ENCODE measurements at regions not wholly inside any gene's neighbourhood (a gene's known extent, or its start where the extent isn't known, plus 50 kb on each side); places are given as distances from the start of the nearest gene placed in this dataset.

GRCh38 chrX:28312965-28313364 is 274.3 kb upstream of the IL1RAPL1 start:
- no peak overlapping the region for H3K9ac ChIP-seq (ENCODE audit: low read length)
- no peak overlapping the region for H3K4me3 ChIP-seq (ENCODE audit: insufficient read depth, low read depth, low read length)
- H2AFZ ChIP-seq (ENCODE audit: low read depth, low read length) = no peak overlapping the region
- DNase-seq (ENCODE audit: low read depth) (no peak), FAIRE-seq (peak; percentile 91)
- TF ChIP-seq EZH2 (IDR thresholded peaks at IDR 0.05; ENCODE audit: insufficient read depth, low read length) (no peak), CTCF (IDR thresholded peaks at IDR 0.05; ENCODE audit: insufficient read depth, low read depth, low read length) (no peak)
- no peaks in the 10 kb centered on the region for H3K9me3 ChIP-seq (ENCODE audit: insufficient read depth, low read depth, low read length)
- Mint-ChIP-seq H3K4me1 (ENCODE audit: low read depth, unreplicated experiment) (no peaks in the 10 kb centered on the region), H3K36me3 (ENCODE audit: low read depth, unreplicated experiment) (no peaks in the 10 kb centered on the region), H3K4me3 (ENCODE audit: unreplicated experiment) (no peak overlapping the region), H3K27me3 (ENCODE audit: low read depth, unreplicated experiment) (no peaks in the 10 kb centered on the region), H3K27ac (ENCODE audit: unreplicated experiment) (no peak overlapping the region), H3K9me3 (ENCODE audit: unreplicated experiment) (no peaks in the 10 kb centered on the region)
- no peaks in the 10 kb centered on the region for H3K4me1 ChIP-seq (ENCODE audit: insufficient read depth, low read length)
- H3K79me2 ChIP-seq (ENCODE audit: insufficient read depth, low read length) = no peaks in the 10 kb centered on the region
- no peak overlapping the region for H3K27ac ChIP-seq (ENCODE audit: low read depth, low read length)
- no peaks in the 10 kb centered on the region for H3K36me3 ChIP-seq (ENCODE audit: insufficient read depth, low read length)
- no peak overlapping the region for H3K4me2 ChIP-seq (ENCODE audit: low read length)
- no peaks in the 10 kb centered on the region for H3K27me3 ChIP-seq (ENCODE audit: insufficient read depth, low read length)
- no peaks in the 10 kb centered on the region for H4K20me1 ChIP-seq (ENCODE audit: insufficient read depth, low read length)

GRCh38 chrX:28312259-28312658 is 275.0 kb upstream of the IL1RAPL1 start:
- Histone ChIP-seq H2AFZ (ENCODE audit: low read depth, low read length) (no peak overlapping the region), H3K9me3 (ENCODE audit: insufficient read depth, low read depth, low read length) (no peaks in the 10 kb centered on the region), H4K20me1 (ENCODE audit: insufficient read depth, low read length) (no peaks in the 10 kb centered on the region), H3K4me2 (ENCODE audit: low read length) (no peak overlapping the region), H3K27ac (ENCODE audit: low read depth, low read length) (no peak overlapping the region), H3K36me3 (ENCODE audit: insufficient read depth, low read length) (no peaks in the 10 kb centered on the region), H3K9ac (ENCODE audit: low read length) (no peak overlapping the region), H3K79me2 (ENCODE audit: insufficient read depth, low read length) (no peaks in the 10 kb centered on the region), H3K27me3 (ENCODE audit: insufficient read depth, low read length) (no peaks in the 10 kb centered on the region), H3K4me3 (ENCODE audit: insufficient read depth, low read depth, low read length) (no peak overlapping the region), H3K4me1 (ENCODE audit: insufficient read depth, low read length) (no peaks in the 10 kb centered on the region)
- DNase-seq (ENCODE audit: low read depth) (no peak), FAIRE-seq (no peak)
- H3K4me3 Mint-ChIP-seq (ENCODE audit: unreplicated experiment) = no peak overlapping the region
- H3K4me1 Mint-ChIP-seq (ENCODE audit: low read depth, unreplicated experiment) = no peaks in the 10 kb centered on the region
- no peak for TF ChIP-seq CTCF (IDR thresholded peaks at IDR 0.05; ENCODE audit: insufficient read depth, low read depth, low read length)
- no peak for TF ChIP-seq EZH2 (IDR thresholded peaks at IDR 0.05; ENCODE audit: insufficient read depth, low read length)
- H3K36me3 Mint-ChIP-seq (ENCODE audit: low read depth, unreplicated experiment) = no peaks in the 10 kb centered on the region
- H3K9me3 Mint-ChIP-seq (ENCODE audit: unreplicated experiment) = no peaks in the 10 kb centered on the region
- H3K27ac Mint-ChIP-seq (ENCODE audit: unreplicated experiment) = no peak overlapping the region
- no peaks in the 10 kb centered on the region for H3K27me3 Mint-ChIP-seq (ENCODE audit: low read depth, unreplicated experiment)

DNA sequence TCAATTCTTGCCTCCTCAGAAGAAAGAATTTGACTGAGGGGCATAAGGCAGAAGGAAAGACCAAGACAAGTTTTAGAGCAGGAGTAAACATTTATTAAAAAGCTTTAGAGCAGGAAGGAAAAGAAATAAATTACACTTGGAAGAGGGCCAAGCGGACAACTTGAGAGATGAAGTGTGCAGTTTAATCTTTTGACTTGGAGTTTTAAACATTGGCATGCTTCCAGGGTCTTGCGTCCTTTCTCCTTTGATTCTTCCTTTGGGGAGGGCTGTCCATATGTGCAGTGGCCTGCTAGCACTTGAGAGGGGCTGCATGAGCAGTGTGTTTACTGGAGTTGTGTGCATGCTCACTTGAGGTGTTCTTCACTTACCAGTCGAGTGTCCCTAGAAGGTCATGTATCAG is 275.8 kb upstream of the IL1RAPL1 start:
- H4K20me1 ChIP-seq (ENCODE audit: insufficient read depth, low read length) = no peaks in the 10 kb centered on the region
- no peaks in the 10 kb centered on the region for H3K4me1 ChIP-seq (ENCODE audit: insufficient read depth, low read length)
- H3K27me3 Mint-ChIP-seq (ENCODE audit: low read depth, unreplicated experiment) = no peaks in the 10 kb centered on the region
- H3K27ac ChIP-seq (ENCODE audit: low read depth, low read length) = no peak overlapping the region
- FAIRE-seq (no peak), DNase-seq (ENCODE audit: low read depth) (no peak)
- H2AFZ ChIP-seq (ENCODE audit: low read depth, low read length) = no peak overlapping the region
- no peaks in the 10 kb centered on the region for H3K9me3 ChIP-seq (ENCODE audit: insufficient read depth, low read depth, low read length)
- H3K36me3 Mint-ChIP-seq (ENCODE audit: low read depth, unreplicated experiment) = no peaks in the 10 kb centered on the region
- no peak overlapping the region for H3K9ac ChIP-seq (ENCODE audit: low read length)
- no peak overlapping the region for H3K4me3 Mint-ChIP-seq (ENCODE audit: unreplicated experiment)
- H3K36me3 ChIP-seq (ENCODE audit: insufficient read depth, low read length) = no peaks in the 10 kb centered on the region
- H3K4me2 ChIP-seq (ENCODE audit: low read length) = no peak overlapping the region
- no peaks in the 10 kb centered on the region for H3K9me3 Mint-ChIP-seq (ENCODE audit: unreplicated experiment)
- H3K79me2 ChIP-seq (ENCODE audit: insufficient read depth, low read length) = no peaks in the 10 kb centered on the region
- TF ChIP-seq CTCF (IDR thresholded peaks at IDR 0.05; ENCODE audit: insufficient read depth, low read depth, low read length) (no peak), EZH2 (IDR thresholded peaks at IDR 0.05; ENCODE audit: insufficient read depth, low read length) (no peak)
- H3K27ac Mint-ChIP-seq (ENCODE audit: unreplicated experiment) = no peak overlapping the region
- no peaks in the 10 kb centered on the region for H3K4me1 Mint-ChIP-seq (ENCODE audit: low read depth, unreplicated experiment)
- H3K4me3 ChIP-seq (ENCODE audit: insufficient read depth, low read depth, low read length) = no peak overlapping the region
- H3K27me3 ChIP-seq (ENCODE audit: insufficient read depth, low read length) = no peaks in the 10 kb centered on the region
